Inflammatory macrophage (primary cell): ENCODE measurements at regions not wholly inside any gene's neighbourhood (a gene's known extent, or its start where the extent isn't known, plus 50 kb on each side); places are given as distances from the start of the nearest gene placed in this dataset.
"Not testable (repeated sequence)": the region's sequence is repeated elsewhere in the genome, so short reads cannot be mapped to it uniquely, and the experiment has no call there.

ENCODE experiments used
- DNase-seq, 2 donors: peaks; one replicate each; pipeline ENCODE4 v3.0.0-alpha.2; 2020 to 2022

- no peak for DNase-seq
Observed at GRCh38 chr1:217136895-217137205, 413.6 kb upstream of the ESRRG start.

- no peak for DNase-seq
Observed at GRCh38 chr1:217135987-217136894, 413.0 kb upstream of the ESRRG start.

- DNase-seq = no peak
Observed at GRCh38 chr1:217135569-217135915, 412.3 kb upstream of the ESRRG start.

GRCh38 chr1:217134857-217135568, 411.8 kb upstream of the ESRRG start:
- no peak for DNase-seq

GRCh38 chr1:217133958-217134856, 411.0 kb upstream of the ESRRG start:
- DNase-seq = no peak

GRCh38 chr1:217133092-217133491, 409.9 kb upstream of the ESRRG start:
- no peak for DNase-seq

GRCh38 chr1:217123340-217123739, 400.1 kb upstream of the ESRRG start:
- not testable (repeated sequence) for DNase-seq

GRCh38 chr1:217117973-217118465, 394.8 kb upstream of the ESRRG start:
- no peak for DNase-seq

- no peak for DNase-seq
Observed at GRCh38 chr1:217115404-217116380, 392.5 kb upstream of the ESRRG start.

GRCh38 chr1:217109928-217110327, 386.7 kb upstream of the ESRRG start:
- no peak for DNase-seq

- no peak for DNase-seq
Observed at GRCh38 chr1:217106231-217106901, 383.1 kb upstream of the ESRRG start.

GRCh38 chr1:217105437-217105836, 382.2 kb upstream of the ESRRG start:
- DNase-seq = no peak

- no peak for DNase-seq
Observed at GRCh38 chr1:217097819-217098218, 374.6 kb upstream of the ESRRG start.

- no peak for DNase-seq
Observed at GRCh38 chr1:217096200-217096599, 373.0 kb upstream of the ESRRG start.

- DNase-seq = no peak
Observed at GRCh38 chr1:217095050-217095622, 371.9 kb upstream of the ESRRG start.

GRCh38 chr1:217091561-217091960, 368.3 kb upstream of the ESRRG start:
- no peak for DNase-seq

GRCh38 chr1:217090060-217090911, 367.1 kb upstream of the ESRRG start:
- DNase-seq = no peak

GRCh38 chr1:217089361-217090014, 366.3 kb upstream of the ESRRG start:
- no peak for DNase-seq
